D721Med (cell line): ENCODE measurements at regions not wholly inside any gene's neighbourhood (a gene's known extent, or its start where the extent isn't known, plus 50 kb on each side); places are given as distances from the start of the nearest gene placed in this dataset.
"Not testable (repeated sequence)": the region's sequence is repeated elsewhere in the genome, so short reads cannot be mapped to it uniquely, and the experiment has no call there.

Experiments used
- DNase-seq: peaks from one replicate; pipeline ENCODE4 v3.0.0; 2011; ENCODE audit warnings: low spot score; ENCODE audit not compliant: insufficient read length
- FAIRE-seq: peaks from 2 replicates; lab custom pipeline; 2011; peaks lifted over from hg19 to GRCh38; lab: Jason Lieb, UNC
- CTCF ChIP-seq: IDR thresholded peaks from 2 replicates; pipeline ENCODE4 v1.5.1; 2012; ENCODE audit warnings: mild to moderate bottlenecking, control low read depth; ENCODE audit not compliant: insufficient read depth; ENCODE audit errors: missing control alignments

- FAIRE-seq: no peak
- TF ChIP-seq CTCF: no peak
- no peak for DNase-seq
Measured at GRCh38 chr10:60527676-60528075, 138.0 kb upstream of the ANK3 start.

- no peak for TF ChIP-seq CTCF
- FAIRE-seq (peak; percentile 41), DNase-seq (no peak)
Measured at GRCh38 chr10:60525716-60526585, 136.3 kb upstream of the ANK3 start.

- FAIRE-seq (no peak), DNase-seq (no peak)
- TF ChIP-seq CTCF: no peak
Measured at GRCh38 chr10:60524541-60524940, 134.9 kb upstream of the ANK3 start.

GRCh38 chr10:60523371-60523770, 133.7 kb upstream of the ANK3 start:
- not testable (repeated sequence) for FAIRE-seq, DNase-seq

- no peak for FAIRE-seq
- no peak for TF ChIP-seq CTCF
- no peak for DNase-seq
Measured at GRCh38 chr10:60522617-60523016, 132.9 kb upstream of the ANK3 start.

GRCh38 chr10:60521974-60522405, 132.3 kb upstream of the ANK3 start:
- FAIRE-seq (no peak), DNase-seq (no peak)
- TF ChIP-seq CTCF: no peak

- DNase-seq (no peak), FAIRE-seq (no peak)
- no peak for TF ChIP-seq CTCF
Measured at GRCh38 chr10:60518745-60519144, 129.1 kb upstream of the ANK3 start.
